Ishikawa (cell line): ENCODE measurements at regions not wholly inside any gene's neighbourhood (a gene's known extent, or its start where the extent isn't known, plus 50 kb on each side); places are given as distances from the start of the nearest gene placed in this dataset.

Experiments
- CEBPB ChIP-seq: IDR thresholded peaks from 2 replicates; pipeline ENCODE4 v1.6.1; 2012
- CREB1 ChIP-seq: IDR thresholded peaks from 2 replicates; pipeline ENCODE4 v1.6.1; 2012; ENCODE audit warnings: low read depth
- EGR1 ChIP-seq: IDR thresholded peaks from 2 replicates; pipeline ENCODE4 v1.6.1; 2012
- EP300 ChIP-seq: IDR thresholded peaks from 2 replicates; pipeline ENCODE4 v1.6.1; 2012; ENCODE audit warnings: borderline replicate concordance
- FOXM1 ChIP-seq: IDR thresholded peaks from 2 replicates; pipeline ENCODE4 v1.6.1; 2012; ENCODE audit warnings: low read depth, borderline replicate concordance
- NFIC ChIP-seq: IDR thresholded peaks from 2 replicates; pipeline ENCODE4 v1.6.1; 2012
- RAD21 ChIP-seq: IDR thresholded peaks from 2 replicates; pipeline ENCODE4 v1.6.1; 2012; ENCODE audit warnings: low read depth
- REST ChIP-seq: IDR thresholded peaks from 2 replicates; pipeline ENCODE4 v1.6.1; 2012; ENCODE audit warnings: low read depth, mild to moderate bottlenecking
- TAF1 ChIP-seq: IDR thresholded peaks from 2 replicates; pipeline ENCODE4 v1.6.1; 2012; ENCODE audit warnings: low read depth, mild to moderate bottlenecking
- TCF12 ChIP-seq: IDR thresholded peaks from 2 replicates; pipeline ENCODE4 v1.6.1; 2012; ENCODE audit warnings: low read depth
- TEAD4 ChIP-seq: IDR thresholded peaks from 2 replicates; pipeline ENCODE4 v1.6.1; 2012
- YY1 ChIP-seq: IDR thresholded peaks from 2 replicates; pipeline ENCODE4 v1.6.1; 2012; ENCODE audit warnings: low read depth
- ZBTB7A ChIP-seq: IDR thresholded peaks from 2 replicates; pipeline ENCODE4 v1.6.1; 2012; ENCODE audit warnings: low read depth
- TF ChIP-seq, protein P1 (sequence below): IDR thresholded peaks from 2 replicates; pipeline ENCODE4 v1.6.1; 2012
- TF ChIP-seq, protein P2 (sequence below): IDR thresholded peaks from 2 replicates; pipeline ENCODE4 v1.6.1; 2012

GRCh38 chr6:124887872-124888580 is 74.2 kb upstream of the RNF217 start:
- no peak for TF ChIP-seq ZBTB7A
- TF ChIP-seq REST, result no peak

- no peak for TF ChIP-seq CREB1
- TF ChIP-seq, protein P1, sequence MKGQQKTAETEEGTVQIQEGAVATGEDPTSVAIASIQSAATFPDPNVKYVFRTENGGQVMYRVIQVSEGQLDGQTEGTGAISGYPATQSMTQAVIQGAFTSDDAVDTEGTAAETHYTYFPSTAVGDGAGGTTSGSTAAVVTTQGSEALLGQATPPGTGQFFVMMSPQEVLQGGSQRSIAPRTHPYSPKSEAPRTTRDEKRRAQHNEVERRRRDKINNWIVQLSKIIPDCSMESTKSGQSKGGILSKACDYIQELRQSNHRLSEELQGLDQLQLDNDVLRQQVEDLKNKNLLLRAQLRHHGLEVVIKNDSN, result no peak
- no peak for TF ChIP-seq REST
- TF ChIP-seq YY1, result no peak
- TF ChIP-seq EP300, result no peak
- no peak for TF ChIP-seq TCF12
- TF ChIP-seq CEBPB, result no peak
- no peak for TF ChIP-seq FOXM1
- TF ChIP-seq TAF1, result no peak
- TF ChIP-seq EGR1, result no peak
Observed at GRCh38 chr6:124888581-124889371, 73.5 kb upstream of the RNF217 start.

GRCh38 chr6:124901084-124901483 is 61.2 kb upstream of the RNF217 start:
- TF ChIP-seq FOXM1 (no peak), TEAD4 (no peak), TCF12 (no peak), REST (no peak), ZBTB7A (no peak), TAF1 (no peak), RAD21 (no peak), NFIC (no peak)

GRCh38 chr6:124903797-124904196 is 58.4 kb upstream of the RNF217 start:
- TF ChIP-seq EP300 (no peak), FOXM1 (no peak), CEBPB (no peak), ZBTB7A (no peak), YY1 (no peak), CREB1 (no peak), TEAD4 (no peak), TAF1 (no peak), NFIC (no peak), REST (no peak), TCF12 (no peak)
- TF ChIP-seq, protein P2, sequence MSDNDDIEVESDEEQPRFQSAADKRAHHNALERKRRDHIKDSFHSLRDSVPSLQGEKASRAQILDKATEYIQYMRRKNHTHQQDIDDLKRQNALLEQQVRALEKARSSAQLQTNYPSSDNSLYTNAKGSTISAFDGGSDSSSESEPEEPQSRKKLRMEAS, result no peak
- TF ChIP-seq, protein P1, result no peak
